MG63 (cell line): ENCODE measurements at regions not wholly inside any gene's neighbourhood (a gene's known extent, or its start where the extent isn't known, plus 50 kb on each side); places are given as distances from the start of the nearest gene placed in this dataset.

Experiments used
- DNase-seq: peaks from one replicate; pipeline ENCODE4 v3.0.0-alpha.2; 2020
- H3K27me3 ChIP-seq: fragments of 250-450 bp; sonication (Bioruptor Pico); 2 replicates; pipeline ENCODE4 v1.5.1; 2020; ENCODE audit warnings: mild to moderate bottlenecking, moderate library complexity
- H3K36me3 ChIP-seq: fragments of 250-450 bp; sonication (Bioruptor Pico); 2 replicates; pipeline ENCODE4 v1.5.1; 2020; ENCODE audit warnings: mild to moderate bottlenecking, moderate library complexity
- H3K4me3 ChIP-seq: fragments of 250-450 bp; sonication (Bioruptor Pico); 2 replicates; pipeline ENCODE4 v1.5.1; 2020; ENCODE audit warnings: mild to moderate bottlenecking, moderate library complexity
- H3K9me3 ChIP-seq: fragments of 250-450 bp; sonication (Bioruptor Pico); 2 replicates; pipeline ENCODE4 v1.5.1; 2020; ENCODE audit warnings: mild to moderate bottlenecking, moderate library complexity

DNA sequence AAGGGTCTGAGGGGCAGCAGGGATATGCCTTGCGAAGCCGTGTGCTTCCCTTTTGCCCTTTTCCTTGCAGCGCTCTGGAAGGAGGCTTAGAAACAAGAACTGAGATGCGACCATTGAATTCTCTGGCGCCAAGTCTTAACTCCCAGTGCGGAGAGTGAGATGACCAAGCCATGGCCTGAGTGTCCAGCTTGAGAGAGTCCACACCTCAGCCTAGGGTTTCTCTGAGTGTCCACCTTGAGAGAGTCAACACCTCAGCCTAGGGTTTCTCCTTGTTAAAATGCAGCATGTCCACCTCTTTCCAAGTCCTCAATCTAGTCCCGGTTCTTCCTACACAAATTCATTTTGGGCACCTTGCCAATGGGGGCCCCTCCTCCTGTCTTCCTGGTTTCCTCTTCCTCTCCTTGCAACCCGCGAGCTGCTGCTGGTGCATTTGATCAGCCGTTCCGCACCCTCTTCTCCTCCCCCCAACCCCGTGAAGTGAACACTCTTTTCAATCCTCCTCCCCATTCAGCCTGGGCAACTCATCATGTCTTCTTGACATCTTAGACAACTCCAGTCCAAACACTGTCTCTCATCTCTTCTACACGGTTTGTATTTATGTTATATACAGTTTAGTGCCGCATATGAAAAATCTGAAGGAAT is 178.2 kb upstream of the PITRM1 start:
- Histone ChIP-seq H3K36me3 (no peaks in the 10 kb centered on the region), H3K4me3 (no peak overlapping the region), H3K27me3 (no peaks in the 10 kb centered on the region), H3K9me3 (no peaks in the 10 kb centered on the region)
- DNase-seq: no peak

DNA sequence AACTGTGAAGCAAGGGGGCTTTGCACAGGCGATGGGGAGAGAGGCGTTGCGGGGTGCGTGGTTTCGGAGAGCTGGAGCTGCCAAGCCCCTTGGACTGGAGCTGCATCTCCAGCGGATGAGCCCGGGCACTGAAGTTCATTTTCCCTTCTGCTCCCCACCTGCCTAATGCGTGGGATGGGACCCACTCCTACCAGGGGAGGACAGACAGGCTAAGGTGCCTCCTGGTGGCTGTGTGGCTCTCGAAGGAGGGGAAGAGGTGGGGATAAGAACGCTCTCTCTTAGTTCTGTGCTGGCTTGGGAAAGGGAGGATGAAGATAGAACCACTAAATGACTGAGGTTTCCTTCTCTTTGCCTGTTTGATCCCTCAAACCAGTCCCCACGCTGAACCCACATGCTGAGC is 177.6 kb upstream of the PITRM1 start:
- Histone ChIP-seq H3K4me3 (no peak overlapping the region), H3K9me3 (no peaks in the 10 kb centered on the region), H3K36me3 (no peaks in the 10 kb centered on the region), H3K27me3 (no peaks in the 10 kb centered on the region)
- DNase-seq: no peak

GRCh38 chr10:3348564-3348963 is 176.0 kb upstream of the PITRM1 start:
- H3K9me3 ChIP-seq: no peaks in the 10 kb centered on the region
- no peak for DNase-seq
- H3K4me3 ChIP-seq: no peak overlapping the region
- H3K36me3 ChIP-seq: no peaks in the 10 kb centered on the region
- H3K27me3 ChIP-seq: no peaks in the 10 kb centered on the region

DNA sequence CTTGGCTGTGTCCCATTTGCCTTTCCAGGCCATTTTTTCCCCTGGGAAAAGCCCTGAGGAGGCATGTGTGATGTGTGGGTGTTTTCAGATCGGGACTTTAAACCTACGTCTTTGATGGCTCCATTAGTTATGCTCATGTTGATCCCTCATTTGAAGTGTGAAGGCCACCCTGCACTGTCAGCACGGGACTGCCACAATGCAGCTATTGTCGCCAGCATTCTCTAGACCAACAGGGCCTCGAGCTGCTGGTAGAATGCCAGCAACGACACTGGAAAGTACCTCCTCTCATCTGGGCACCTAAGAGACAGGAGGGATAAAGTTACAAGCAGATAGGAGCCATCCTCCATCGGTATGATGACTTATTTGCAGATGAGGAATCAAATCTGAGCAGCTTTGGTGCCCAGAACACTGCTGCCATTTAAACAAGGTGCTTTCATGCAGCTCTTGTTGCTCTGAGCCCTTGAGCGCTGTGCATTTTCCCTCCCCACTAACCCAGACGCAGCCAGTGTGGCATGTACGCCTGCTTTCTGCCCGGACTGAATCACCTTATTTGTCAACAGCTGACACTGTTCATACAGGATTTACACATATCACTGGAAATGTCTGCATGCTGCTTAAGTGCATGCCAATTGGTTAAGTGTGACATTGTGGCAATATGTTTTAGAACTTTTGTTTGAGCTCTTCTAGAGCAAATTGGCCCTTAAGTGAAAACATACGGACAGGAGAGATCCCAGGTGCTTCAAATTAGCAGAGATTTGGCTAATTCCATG is 175.0 kb upstream of the PITRM1 start:
- no peak for DNase-seq
- Histone ChIP-seq H3K4me3 (no peak overlapping the region), H3K36me3 (no peaks in the 10 kb centered on the region), H3K27me3 (no peaks in the 10 kb centered on the region), H3K9me3 (no peaks in the 10 kb centered on the region)

DNA sequence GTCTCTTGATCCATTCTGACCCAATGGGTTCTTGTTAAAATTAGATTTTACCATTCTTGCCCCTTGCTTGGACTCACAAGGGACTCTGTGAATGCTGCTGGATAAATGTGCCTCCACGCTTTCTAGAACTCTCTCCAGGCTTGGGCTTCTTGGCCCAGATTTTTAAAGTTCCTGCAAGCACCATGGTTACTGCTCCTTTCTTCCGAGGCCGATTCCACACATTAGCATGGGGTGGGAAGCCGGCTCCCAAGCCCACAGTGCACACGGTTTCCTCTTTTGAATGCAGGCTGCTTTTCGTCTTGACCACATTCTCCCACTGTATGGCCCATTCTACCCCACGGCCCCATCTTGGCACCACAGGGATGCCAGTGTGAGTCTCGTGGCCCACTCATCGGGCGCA is 174.3 kb upstream of the PITRM1 start:
- H3K36me3 ChIP-seq: no peaks in the 10 kb centered on the region
- DNase-seq: no peak
- no peaks in the 10 kb centered on the region for H3K9me3 ChIP-seq
- no peaks in the 10 kb centered on the region for H3K27me3 ChIP-seq
- no peak overlapping the region for H3K4me3 ChIP-seq

DNA sequence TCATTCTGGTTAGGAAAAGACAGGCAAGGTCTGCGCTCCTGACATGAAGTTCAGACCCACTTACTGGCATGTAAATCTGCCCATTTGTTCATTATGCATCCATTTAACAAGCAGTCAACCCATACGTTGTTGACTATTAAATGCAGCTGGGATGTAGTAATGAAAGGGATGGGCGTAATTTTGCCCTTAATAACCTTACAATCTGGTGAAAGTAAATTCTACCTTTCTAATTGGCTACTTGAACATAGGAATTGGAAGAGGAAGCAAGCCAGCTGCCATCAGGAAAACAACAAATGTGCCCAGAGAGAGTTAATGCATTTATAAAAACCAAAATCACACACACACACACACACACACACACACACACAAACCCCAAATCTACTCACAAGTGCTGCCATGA is 170.2 kb upstream of the PITRM1 start:
- H3K9me3 ChIP-seq: no peaks in the 10 kb centered on the region
- no peaks in the 10 kb centered on the region for H3K27me3 ChIP-seq
- no peak overlapping the region for H3K4me3 ChIP-seq
- H3K36me3 ChIP-seq: no peaks in the 10 kb centered on the region
- no peak for DNase-seq

DNA sequence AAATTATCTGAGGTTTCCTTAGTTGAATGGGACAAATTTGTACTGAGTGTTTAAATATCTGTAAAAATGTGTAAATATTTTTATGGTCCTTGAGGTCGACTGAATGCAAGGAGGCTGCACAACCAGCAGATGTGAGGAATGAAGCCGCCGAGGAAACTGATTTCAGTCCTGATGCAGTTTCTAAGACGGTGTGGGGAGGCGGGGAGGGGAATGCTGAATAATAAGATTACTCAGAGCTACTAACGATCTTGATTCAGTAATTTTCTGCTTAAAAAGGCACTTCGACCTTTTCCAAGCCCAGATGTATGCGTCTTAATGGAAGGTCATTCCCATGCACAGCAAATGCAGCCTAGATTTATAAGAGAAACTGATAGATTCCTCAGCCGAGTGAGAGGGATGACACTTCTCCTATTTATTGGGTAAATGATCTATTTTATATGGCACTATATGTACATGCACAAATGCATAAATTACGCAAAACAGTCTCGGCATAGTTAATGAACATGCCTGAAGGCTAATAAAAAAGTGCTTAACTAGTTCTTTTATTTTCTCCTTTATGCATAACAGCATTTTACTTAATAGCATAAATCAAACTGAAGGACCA is 167.6 kb upstream of the PITRM1 start:
- no peak for DNase-seq
- Histone ChIP-seq H3K4me3 (no peak overlapping the region), H3K36me3 (no peaks in the 10 kb centered on the region), H3K27me3 (no peaks in the 10 kb centered on the region), H3K9me3 (no peaks in the 10 kb centered on the region)

- no peaks in the 10 kb centered on the region for H3K9me3 ChIP-seq
- H3K4me3 ChIP-seq: no peak overlapping the region
- no peak for DNase-seq
- H3K27me3 ChIP-seq: no peaks in the 10 kb centered on the region
- H3K36me3 ChIP-seq: no peaks in the 10 kb centered on the region
These were observed 167.0 kb upstream of the PITRM1 start for GRCh38 chr10:3339531-3339950.

GRCh38 chr10:3339121-3339520 is 166.5 kb upstream of the PITRM1 start:
- DNase-seq: no peak
- Histone ChIP-seq H3K9me3 (no peaks in the 10 kb centered on the region), H3K36me3 (no peaks in the 10 kb centered on the region), H3K4me3 (no peak overlapping the region), H3K27me3 (no peaks in the 10 kb centered on the region)

- H3K36me3 ChIP-seq: no peaks in the 10 kb centered on the region
- no peak for DNase-seq
- no peak overlapping the region for H3K4me3 ChIP-seq
- H3K27me3 ChIP-seq: no peaks in the 10 kb centered on the region
- no peaks in the 10 kb centered on the region for H3K9me3 ChIP-seq
These were observed 165.2 kb upstream of the PITRM1 start for GRCh38 chr10:3337741-3338140.

GRCh38 chr10:3336673-3337293 is 164.2 kb upstream of the PITRM1 start:
- no peak for DNase-seq
- Histone ChIP-seq H3K9me3 (no peaks in the 10 kb centered on the region), H3K4me3 (no peak overlapping the region), H3K36me3 (no peaks in the 10 kb centered on the region), H3K27me3 (no peaks in the 10 kb centered on the region)

GRCh38 chr10:3333426-3333825 is 160.8 kb upstream of the PITRM1 start:
- Histone ChIP-seq H3K4me3 (no peak overlapping the region), H3K9me3 (no peaks in the 10 kb centered on the region), H3K36me3 (no peaks in the 10 kb centered on the region), H3K27me3 (no peaks in the 10 kb centered on the region)
- no peak for DNase-seq

- H3K36me3 ChIP-seq: no peaks in the 10 kb centered on the region
- no peak for DNase-seq
- no peak overlapping the region for H3K4me3 ChIP-seq
- no peaks in the 10 kb centered on the region for H3K27me3 ChIP-seq
- H3K9me3 ChIP-seq: no peaks in the 10 kb centered on the region
These were observed 159.2 kb upstream of the PITRM1 start for GRCh38 chr10:3331690-3332230.

DNA sequence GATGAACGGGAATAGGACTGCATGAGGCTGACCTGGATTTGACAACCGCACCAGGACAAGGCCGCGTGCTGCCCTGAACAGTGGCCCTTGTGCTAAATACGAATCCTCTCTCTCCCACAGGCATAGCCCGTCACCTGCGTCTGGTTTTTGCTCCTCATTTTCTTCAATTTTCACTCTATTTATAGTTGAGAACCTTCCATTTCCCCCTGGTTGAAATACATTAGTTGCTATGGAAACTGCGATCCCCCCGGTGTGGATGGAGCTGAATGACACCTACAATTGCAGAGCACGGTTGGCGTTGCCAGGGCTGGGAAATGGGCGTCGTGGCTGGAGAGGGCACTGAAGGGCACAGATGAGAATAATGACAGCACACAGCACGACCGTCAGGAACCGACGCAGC is 158.6 kb upstream of the PITRM1 start:
- H3K36me3 ChIP-seq: no peaks in the 10 kb centered on the region
- no peak overlapping the region for H3K4me3 ChIP-seq
- H3K9me3 ChIP-seq: no peaks in the 10 kb centered on the region
- no peak for DNase-seq
- H3K27me3 ChIP-seq: no peaks in the 10 kb centered on the region

- DNase-seq: no peak
- H3K36me3 ChIP-seq: no peaks in the 10 kb centered on the region
- H3K27me3 ChIP-seq: no peaks in the 10 kb centered on the region
- no peak overlapping the region for H3K4me3 ChIP-seq
- no peaks in the 10 kb centered on the region for H3K9me3 ChIP-seq
These were observed 158.1 kb upstream of the PITRM1 start for GRCh38 chr10:3330663-3331062.

- no peaks in the 10 kb centered on the region for H3K36me3 ChIP-seq
- H3K9me3 ChIP-seq: no peaks in the 10 kb centered on the region
- no peak for DNase-seq
- H3K4me3 ChIP-seq: no peak overlapping the region
- no peaks in the 10 kb centered on the region; the same call in 1 of the 2 replicates for H3K27me3 ChIP-seq
These were observed 153.6 kb upstream of the PITRM1 start for GRCh38 chr10:3325954-3326750.
